GM04504 (cell line): ENCODE measurements at regions not wholly inside any gene's neighbourhood (a gene's known extent, or its start where the extent isn't known, plus 50 kb on each side); places are given as distances from the start of the nearest gene placed in this dataset.

Experiments
- DNase-seq: peaks from one replicate; pipeline ENCODE4 v3.0.0-alpha.2; 2012; ENCODE audit warnings: low read depth

GRCh38 chr20:23167431-23167830, 81.3 kb upstream of the CD93 start:
- no peak for DNase-seq

GRCh38 chr20:23166563-23166962, 80.4 kb upstream of the CD93 start:
- DNase-seq, result no peak

- no peak for DNase-seq
These were observed 79.8 kb upstream of the CD93 start for GRCh38 chr20:23165964-23166363.

GRCh38 chr20:23165307-23165750, 79.2 kb upstream of the CD93 start:
- no peak for DNase-seq

- no peak for DNase-seq
These were observed 78.1 kb upstream of the CD93 start for GRCh38 chr20:23164176-23164601.

GRCh38 chr20:23163562-23163961, 77.4 kb upstream of the CD93 start:
- DNase-seq, result no peak

GRCh38 chr20:23162887-23163286, 76.8 kb upstream of the CD93 start:
- DNase-seq, result no peak

- DNase-seq, result no peak
These were observed 76.0 kb upstream of the CD93 start for GRCh38 chr20:23161968-23162696.

- DNase-seq, result no peak
These were observed 75.2 kb upstream of the CD93 start for GRCh38 chr20:23161244-23161891.

GRCh38 chr20:23160536-23161243, 74.6 kb upstream of the CD93 start:
- no peak for DNase-seq

GRCh38 chr20:23159947-23160318, 73.8 kb upstream of the CD93 start:
- DNase-seq, result no peak

GRCh38 chr20:23159256-23159946, 73.3 kb upstream of the CD93 start:
- no peak for DNase-seq

GRCh38 chr20:23157734-23158133, 71.6 kb upstream of the CD93 start:
- DNase-seq, result peak; percentile 63

GRCh38 chr20:23156842-23157423, 70.8 kb upstream of the CD93 start:
- no peak for DNase-seq

GRCh38 chr20:23156170-23156841, 70.2 kb upstream of the CD93 start:
- peak; percentile 63 for DNase-seq

- no peak for DNase-seq
These were observed 69.0 kb upstream of the CD93 start for GRCh38 chr20:23155141-23155590.

GRCh38 chr20:23153696-23154341, 67.7 kb upstream of the CD93 start:
- no peak for DNase-seq

- DNase-seq, result no peak
These were observed 66.8 kb upstream of the CD93 start for GRCh38 chr20:23152902-23153301.

GRCh38 chr20:23152308-23152892, 66.3 kb upstream of the CD93 start:
- peak; percentile 63 for DNase-seq

GRCh38 chr20:23151885-23152284, 65.8 kb upstream of the CD93 start:
- DNase-seq, result no peak
